Nephron progenitor cell (in vitro differentiated cells): ENCODE measurements at regions not wholly inside any gene's neighbourhood (a gene's known extent, or its start where the extent isn't known, plus 50 kb on each side); places are given as distances from the start of the nearest gene placed in this dataset.

Source experiments
- DNase-seq: peaks from one replicate; pipeline ENCODE4 v3.0.0; 2021
- H3K27ac Mint-ChIP-seq: 2 replicates; pipeline ENCODE4 v1.8.0; 2021; ENCODE audit warnings: mild to moderate bottlenecking, moderate library complexity, mixed read lengths
- H3K27me3 Mint-ChIP-seq: 2 replicates; pipeline ENCODE4 v1.8.0; 2021; ENCODE audit warnings: mild to moderate bottlenecking, low read depth, mixed read lengths; ENCODE audit not compliant: poor library complexity
- H3K36me3 Mint-ChIP-seq: 2 replicates; pipeline ENCODE4 v1.8.0; 2021; ENCODE audit warnings: low read depth, mixed read lengths
- H3K4me1 Mint-ChIP-seq: 2 replicates; pipeline ENCODE4 v1.8.0; 2021; ENCODE audit warnings: mixed read lengths
- H3K4me3 Mint-ChIP-seq: 2 replicates; pipeline ENCODE4 v1.8.0; 2021; ENCODE audit warnings: mild to moderate bottlenecking, moderate library complexity, mixed read lengths
- H3K9me3 Mint-ChIP-seq: 2 replicates; pipeline ENCODE4 v1.8.0; 2021; ENCODE audit warnings: mild to moderate bottlenecking, moderate library complexity, mixed read lengths
- CTCF ChIP-seq: fragments of 200-600 bp; sonication (generic); IDR thresholded peaks from 2 replicates; pipeline ENCODE4 v1.5.0; 2021; ENCODE audit warnings: antibody characterized with exemption

GRCh38 chr18:39302481-39302880, 1736.9 kb upstream of the CELF4 start:
- peaks cover 24% of the 10 kb centered on the region for H3K36me3 Mint-ChIP-seq
- DNase-seq, result no peak
- no peaks in the 10 kb centered on the region for H3K27me3 Mint-ChIP-seq
- H3K4me3 Mint-ChIP-seq, result no peak overlapping the region
- no peak overlapping the region for H3K27ac Mint-ChIP-seq
- TF ChIP-seq CTCF, result no peak
- H3K9me3 Mint-ChIP-seq, result peaks cover 6% of the 10 kb centered on the region
- no peaks in the 10 kb centered on the region for H3K4me1 Mint-ChIP-seq

- TF ChIP-seq CTCF, result no peak
- DNase-seq, result no peak
- no peaks in the 10 kb centered on the region for H3K4me1 Mint-ChIP-seq
- H3K9me3 Mint-ChIP-seq, result no peaks in the 10 kb centered on the region
- H3K4me3 Mint-ChIP-seq, result no peak overlapping the region
- peaks cover 18% of the 10 kb centered on the region for H3K36me3 Mint-ChIP-seq
- no peaks in the 10 kb centered on the region for H3K27me3 Mint-ChIP-seq
- H3K27ac Mint-ChIP-seq, result no peak overlapping the region
Measured at GRCh38 chr18:39299152-39299551, 1733.6 kb upstream of the CELF4 start.

GRCh38 chr18:39297225-39297624, 1731.6 kb upstream of the CELF4 start:
- peaks cover 5% of the 10 kb centered on the region for H3K36me3 Mint-ChIP-seq

GRCh38 chr18:39296293-39296888, 1730.8 kb upstream of the CELF4 start:
- no peaks in the 10 kb centered on the region for H3K9me3 Mint-ChIP-seq
- H3K27ac Mint-ChIP-seq, result no peak overlapping the region
- no peaks in the 10 kb centered on the region for H3K4me1 Mint-ChIP-seq
- no peak for DNase-seq
- no peak overlapping the region for H3K4me3 Mint-ChIP-seq
- no peak for TF ChIP-seq CTCF
- H3K36me3 Mint-ChIP-seq, result peaks cover 5% of the 10 kb centered on the region
- H3K27me3 Mint-ChIP-seq, result no peaks in the 10 kb centered on the region

More at GRCh38 chr18:39297225-39297624, 1731.6 kb upstream of the CELF4 start:
- no peak for DNase-seq
- no peaks in the 10 kb centered on the region for H3K4me1 Mint-ChIP-seq
- no peaks in the 10 kb centered on the region for H3K27me3 Mint-ChIP-seq
- TF ChIP-seq CTCF, result no peak
- no peak overlapping the region for H3K4me3 Mint-ChIP-seq
- H3K27ac Mint-ChIP-seq, result no peak overlapping the region
- H3K9me3 Mint-ChIP-seq, result no peaks in the 10 kb centered on the region

GRCh38 chr18:39276764-39277163, 1711.2 kb upstream of the CELF4 start:
- no peaks in the 10 kb centered on the region for H3K27me3 Mint-ChIP-seq
- DNase-seq, result no peak
- peaks cover 7% of the 10 kb centered on the region for H3K4me1 Mint-ChIP-seq
- no peak overlapping the region for H3K4me3 Mint-ChIP-seq
- TF ChIP-seq CTCF, result no peak
- no peak overlapping the region for H3K27ac Mint-ChIP-seq
- H3K36me3 Mint-ChIP-seq, result no peaks in the 10 kb centered on the region
- no peaks in the 10 kb centered on the region for H3K9me3 Mint-ChIP-seq

GRCh38 chr18:39274535-39274934, 1708.9 kb upstream of the CELF4 start:
- Mint-ChIP-seq H3K9me3 (no peaks in the 10 kb centered on the region), H3K4me1 (peaks cover 7% of the 10 kb centered on the region), H3K27ac (no peak overlapping the region), H3K27me3 (no peaks in the 10 kb centered on the region), H3K4me3 (no peak overlapping the region), H3K36me3 (no peaks in the 10 kb centered on the region)
- DNase-seq, result no peak
- no peak for TF ChIP-seq CTCF
